ENCODE measurements at regions not wholly inside any gene's neighbourhood (a gene's known extent, or its start where the extent isn't known, plus 50 kb on each side); places are given as distances from the start of the nearest gene placed in this dataset.
A peak's percentile ranks its signal among the peaks of the same experiment; 100 is the strongest.
"Not testable (repeated sequence)": the region's sequence is repeated elsewhere in the genome, so short reads cannot be mapped to it uniquely, and the experiment has no call there.

DNA sequence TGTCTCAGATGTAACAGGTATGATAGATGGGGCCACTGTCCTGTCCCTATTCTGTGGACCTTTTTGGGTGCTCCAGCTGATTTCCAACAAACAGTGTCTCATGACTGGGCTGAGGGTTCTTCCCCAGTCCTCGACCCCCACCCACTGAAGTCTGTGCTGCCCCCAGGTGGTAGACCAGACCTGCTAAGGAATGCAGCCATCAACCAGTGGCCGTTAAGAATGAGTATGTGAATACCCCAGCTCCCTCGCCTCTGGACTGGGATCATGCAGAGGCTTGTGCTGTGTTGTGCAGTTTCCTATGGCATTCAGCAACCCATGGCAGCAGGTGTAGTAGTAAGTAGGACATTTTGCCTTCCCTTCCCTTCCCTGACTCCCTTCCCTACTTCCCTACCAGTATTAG, 183.1 kb upstream of the KAZN start:
- Histone ChIP-seq H3K27ac (no peak overlapping the region), H3K4me1 (no peaks in the 10 kb centered on the region), H3K9me3 (no peaks in the 10 kb centered on the region), H3K36me3 (no peaks in the 10 kb centered on the region), H3K27me3 (no peaks in the 10 kb centered on the region), H3K4me3 (no peak overlapping the region)
- TF ChIP-seq, protein P1, sequence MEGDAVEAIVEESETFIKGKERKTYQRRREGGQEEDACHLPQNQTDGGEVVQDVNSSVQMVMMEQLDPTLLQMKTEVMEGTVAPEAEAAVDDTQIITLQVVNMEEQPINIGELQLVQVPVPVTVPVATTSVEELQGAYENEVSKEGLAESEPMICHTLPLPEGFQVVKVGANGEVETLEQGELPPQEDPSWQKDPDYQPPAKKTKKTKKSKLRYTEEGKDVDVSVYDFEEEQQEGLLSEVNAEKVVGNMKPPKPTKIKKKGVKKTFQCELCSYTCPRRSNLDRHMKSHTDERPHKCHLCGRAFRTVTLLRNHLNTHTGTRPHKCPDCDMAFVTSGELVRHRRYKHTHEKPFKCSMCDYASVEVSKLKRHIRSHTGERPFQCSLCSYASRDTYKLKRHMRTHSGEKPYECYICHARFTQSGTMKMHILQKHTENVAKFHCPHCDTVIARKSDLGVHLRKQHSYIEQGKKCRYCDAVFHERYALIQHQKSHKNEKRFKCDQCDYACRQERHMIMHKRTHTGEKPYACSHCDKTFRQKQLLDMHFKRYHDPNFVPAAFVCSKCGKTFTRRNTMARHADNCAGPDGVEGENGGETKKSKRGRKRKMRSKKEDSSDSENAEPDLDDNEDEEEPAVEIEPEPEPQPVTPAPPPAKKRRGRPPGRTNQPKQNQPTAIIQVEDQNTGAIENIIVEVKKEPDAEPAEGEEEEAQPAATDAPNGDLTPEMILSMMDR (IDR thresholded peaks at IDR 0.05) = no peak
- DNase-seq (no peak), ATAC-seq (peak; percentile 44)
- intact Hi-C loops (cut with DNase I) = no loop called here

DNA sequence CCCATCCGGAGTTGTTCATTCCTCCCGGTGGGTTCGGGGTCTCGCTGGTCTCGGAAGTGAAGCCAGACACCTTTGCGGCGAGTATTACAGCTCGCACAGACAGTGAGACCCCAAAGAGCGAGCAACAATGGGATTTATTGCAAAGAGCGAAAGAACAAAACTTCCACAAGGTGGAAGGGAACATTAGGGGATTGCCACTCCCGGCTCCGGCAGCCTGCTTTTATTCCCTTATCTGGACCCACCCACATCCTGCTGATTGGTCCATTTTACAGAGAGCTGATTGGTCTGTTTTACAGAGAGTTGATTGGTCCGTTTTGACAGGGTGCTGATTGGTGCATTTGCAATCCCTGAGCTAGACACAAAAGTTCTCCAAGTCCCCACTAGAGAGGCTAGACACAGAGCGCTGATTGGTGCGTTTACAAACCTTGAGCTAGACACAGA, 178.7 kb upstream of the KAZN start:
- H3K27me3 ChIP-seq; intact Hi-C loops (cut with DNase I); H3K9me3 ChIP-seq; H3K36me3 ChIP-seq; H3K27ac ChIP-seq; ATAC-seq; H3K4me1 ChIP-seq; H3K4me3 ChIP-seq; DNase-seq: not testable (repeated sequence)

DNA sequence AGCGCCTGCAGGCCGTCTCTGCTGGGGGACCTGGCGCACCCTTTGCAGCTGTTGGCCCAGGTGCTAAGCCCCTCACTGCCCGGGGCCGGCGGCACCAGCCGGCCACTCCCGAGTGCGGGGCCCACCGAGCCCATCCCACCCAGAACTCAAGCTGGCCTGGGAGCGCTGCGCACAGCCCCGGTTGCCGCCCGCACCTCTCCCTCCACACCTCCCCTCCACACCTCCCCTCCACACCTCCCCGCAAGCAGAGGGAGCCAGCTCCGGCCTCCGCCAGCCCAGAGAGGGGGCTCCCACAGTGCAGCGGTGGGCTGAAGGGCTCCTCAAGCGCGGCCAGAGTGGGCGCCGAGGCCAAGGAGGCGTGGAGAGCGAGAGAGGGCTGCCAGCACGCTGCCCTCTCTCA, 177.8 kb upstream of the KAZN start:
- Histone ChIP-seq H3K9me3 (no peaks in the 10 kb centered on the region), H3K27ac (no peak overlapping the region), H3K36me3 (no peaks in the 10 kb centered on the region), H3K27me3 (no peaks in the 10 kb centered on the region), H3K4me1 (no peaks in the 10 kb centered on the region), H3K4me3 (no peak overlapping the region)
- intact Hi-C loops (cut with DNase I) = no loop called here
- ATAC-seq = no peak
- no peak for DNase-seq
- TF ChIP-seq, protein P1 (IDR thresholded peaks at IDR 0.05) = no peak

DNA sequence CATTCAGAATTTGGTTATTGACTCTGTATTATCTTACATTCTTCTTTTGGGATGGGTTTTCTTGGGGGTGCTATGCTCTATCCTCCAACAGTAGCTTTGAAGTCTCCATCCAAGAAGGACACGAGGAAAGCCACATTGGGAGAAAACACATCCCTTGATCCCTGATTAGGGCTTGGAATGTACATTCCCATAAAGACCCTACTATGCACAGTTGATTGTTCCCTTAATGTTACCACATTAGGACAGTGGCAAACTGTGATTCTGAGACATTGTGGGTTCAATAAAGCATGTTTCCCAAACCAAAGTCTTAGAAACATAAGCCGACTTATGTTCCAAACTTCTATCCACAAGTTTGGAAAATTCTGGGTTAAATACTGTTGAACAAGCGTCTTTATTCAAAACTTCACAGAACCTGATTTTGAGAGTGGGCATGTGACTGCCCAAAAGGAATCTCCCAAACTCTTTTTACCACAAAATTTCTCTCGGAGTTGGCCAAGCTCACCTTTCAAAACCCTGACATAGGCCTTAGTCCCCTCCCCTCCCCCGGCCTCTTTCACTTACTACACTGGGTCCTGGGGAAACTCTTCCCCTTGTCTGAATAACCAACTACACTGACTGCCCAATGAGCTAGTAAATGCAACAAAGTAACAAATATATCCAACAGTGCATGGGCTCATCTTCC, 177.0 kb upstream of the KAZN start:
- Histone ChIP-seq H3K27me3 (no peaks in the 10 kb centered on the region), H3K9me3 (no peaks in the 10 kb centered on the region), H3K4me1 (no peaks in the 10 kb centered on the region), H3K27ac (no peak overlapping the region), H3K4me3 (no peak overlapping the region), H3K36me3 (no peaks in the 10 kb centered on the region)
- intact Hi-C loops (cut with DNase I) = no loop called here
- no peak for ATAC-seq
- no peak for DNase-seq
- TF ChIP-seq, protein P1 (IDR thresholded peaks at IDR 0.05) = no peak

DNA sequence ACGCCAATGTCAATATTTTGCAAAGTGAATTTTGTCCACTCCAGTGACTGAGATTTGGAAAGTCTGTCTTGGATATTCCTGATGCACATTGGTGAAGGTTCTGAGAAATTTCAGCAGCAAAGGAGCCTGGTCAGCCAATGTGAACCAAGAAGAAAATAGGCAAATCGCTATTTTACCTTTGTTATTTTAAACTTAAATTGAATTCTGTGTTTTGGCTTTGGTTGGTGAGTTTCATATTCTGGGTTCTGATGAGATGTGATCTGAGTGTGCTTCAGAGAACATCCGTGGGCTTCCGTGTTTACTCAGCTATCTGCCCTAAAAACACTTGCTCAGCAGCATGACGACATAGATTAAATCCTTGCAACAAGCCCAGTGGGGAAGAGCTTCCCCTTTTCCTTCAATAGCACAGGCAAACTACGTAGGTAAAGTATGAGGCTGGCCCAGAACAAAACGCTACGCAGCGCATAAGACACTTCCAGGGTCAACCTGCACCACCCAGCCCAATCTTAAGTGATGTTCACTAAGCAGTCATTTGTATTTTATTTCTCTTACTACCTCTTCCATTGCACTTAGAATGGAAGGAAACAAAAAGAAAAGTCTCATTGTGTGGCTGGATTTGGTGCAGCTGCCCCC, 176.4 kb upstream of the KAZN start:
- H3K9me3 ChIP-seq = no peaks in the 10 kb centered on the region
- TF ChIP-seq, protein P1 (IDR thresholded peaks at IDR 0.05) = no peak
- H3K27me3 ChIP-seq = no peaks in the 10 kb centered on the region
- H3K4me1 ChIP-seq = no peaks in the 10 kb centered on the region
- DNase-seq (no peak), ATAC-seq (no peak)
- no peaks in the 10 kb centered on the region for H3K36me3 ChIP-seq
- no peak overlapping the region for H3K4me3 ChIP-seq
- H3K27ac ChIP-seq = no peak overlapping the region
- intact Hi-C loops (cut with DNase I) = no loop called here
